CD14-positive monocyte (primary cell): ENCODE measurements at regions not wholly inside any gene's neighbourhood (a gene's known extent, or its start where the extent isn't known, plus 50 kb on each side); places are given as distances from the start of the nearest gene placed in this dataset.

ENCODE experiments used
- DNase-seq, 3 donors: peaks; one replicate each; pipeline ENCODE4 v3.0.0-alpha.2; 2011 to 2022
- H2AFZ ChIP-seq: 2 replicates; pipeline ENCODE4 v1.6.0; 2012; ENCODE audit warnings: mild to moderate bottlenecking, low read depth, low read length, inconsistent platforms; ENCODE audit not compliant: insufficient read depth, poor library complexity, severe bottlenecking
- H3K27ac ChIP-seq, 2 donors: 1 replicate in 1 of 2; 2 replicates in 1 of 2; pipeline ENCODE4 v1.5.1; 2012 to 2013; ENCODE audit warnings: low read length in 2 of 2, control low read depth in 1 of 2, inconsistent platforms in 1 of 2, low read depth in 1 of 2, mild to moderate bottlenecking in 1 of 2
- H3K27me3 ChIP-seq, 2 donors: one replicate each; pipeline versions ENCODE4 v1.6.0 to v1.6.1; 2011 to 2013; ENCODE audit warnings: low read length in 2 of 2; ENCODE audit not compliant: control insufficient read depth in 2 of 2, insufficient read depth in 2 of 2
- H3K36me3 ChIP-seq, 2 donors: replicated peaks in 1 of 2; 1 replicate in 1 of 2; 2 replicates in 1 of 2; pipeline versions ENCODE4 v1.5.1 to v1.6.1; 2012 to 2013; ENCODE audit warnings: low read length in 2 of 2, control low read depth in 1 of 2, inconsistent platforms in 1 of 2, mild to moderate bottlenecking in 1 of 2; ENCODE audit not compliant: insufficient read depth in 2 of 2, control insufficient read depth in 1 of 2
- H3K4me1 ChIP-seq, 2 donors: 1 replicate in 1 of 2; 2 replicates in 1 of 2; pipeline versions ENCODE4 v1.5.1 to v1.6.1; 2012 to 2013; ENCODE audit warnings: low read length in 2 of 2, control low read depth in 1 of 2, inconsistent platforms in 1 of 2, mild to moderate bottlenecking in 1 of 2, moderate library complexity in 1 of 2; ENCODE audit not compliant: insufficient read depth in 2 of 2, control insufficient read depth in 1 of 2
- H3K4me2 ChIP-seq: replicated peaks from 2 replicates; pipeline ENCODE3; 2012; ENCODE audit warnings: low read length, moderate library complexity, mild to moderate bottlenecking; ENCODE audit not compliant: poor library complexity, severe bottlenecking; ENCODE audit errors: extremely low read depth
- H3K4me3 ChIP-seq, 3 experiments: fragments of 200-600 bp in 1 of 3; sonication (generic) in 1 of 3; replicated peaks in 1 of 3; 1 replicate in 2 of 3; 2 replicates in 1 of 3; pipeline ENCODE4 v1.5.1; 2011 to 2013; ENCODE audit warnings: low read length in 3 of 3, mild to moderate bottlenecking in 3 of 3, control low read depth in 2 of 3, low read depth in 2 of 3, inconsistent platforms in 1 of 3, moderate library complexity in 1 of 3
- H3K79me2 ChIP-seq: 2 replicates; pipeline ENCODE4 v1.6.0; 2012; ENCODE audit warnings: mild to moderate bottlenecking, control low read depth, inconsistent platforms, low read length, moderate library complexity; ENCODE audit not compliant: insufficient read depth
- H3K9ac ChIP-seq: 2 replicates; pipeline ENCODE4 v1.6.0; 2017; ENCODE audit warnings: low read length, mild to moderate bottlenecking; ENCODE audit not compliant: insufficient read depth, poor library complexity, severe bottlenecking
- H3K9me3 ChIP-seq, 2 donors: replicated peaks in 1 of 2; 1 replicate in 1 of 2; 2 replicates in 1 of 2; pipeline versions ENCODE4 v1.5.1 to v1.6.1; 2012 to 2013; ENCODE audit warnings: low read length in 2 of 2, control low read depth in 1 of 2; ENCODE audit not compliant: control insufficient read depth in 1 of 2, insufficient read depth in 1 of 2
- H4K20me1 ChIP-seq: 2 replicates; pipeline ENCODE4 v1.6.0; 2012; ENCODE audit warnings: mild to moderate bottlenecking, low read length, control low read depth, moderate library complexity; ENCODE audit not compliant: insufficient read depth
- H3K27ac Mint-ChIP-seq, 7 donors: one replicate each; pipeline ENCODE4 v1.8.0; 2020; ENCODE audit warnings: mild to moderate bottlenecking in 7 of 7, mixed read lengths in 7 of 7, moderate library complexity in 6 of 7, inconsistent platforms in 2 of 7
- H3K27me3 Mint-ChIP-seq, 3 donors: one replicate each; pipeline ENCODE4 v1.8.0; 2021 to 2022; ENCODE audit warnings: low read depth in 3 of 3, mild to moderate bottlenecking in 3 of 3, mixed read lengths in 3 of 3, moderate library complexity in 3 of 3, inconsistent platforms in 1 of 3
- H3K36me3 Mint-ChIP-seq, 2 donors: one replicate each; pipeline ENCODE4 v1.8.0; 2020; ENCODE audit warnings: mixed read lengths in 2 of 2, inconsistent platforms in 1 of 2, mild to moderate bottlenecking in 1 of 2
- H3K4me1 Mint-ChIP-seq: one replicate; pipeline ENCODE4 v1.8.0; 2020; ENCODE audit warnings: mild to moderate bottlenecking, mixed read lengths
- H3K4me3 Mint-ChIP-seq, 2 donors: one replicate each; pipeline ENCODE4 v1.8.0; 2020; ENCODE audit warnings: mild to moderate bottlenecking in 2 of 2, mixed read lengths in 2 of 2, moderate library complexity in 1 of 2
- H3K9me3 Mint-ChIP-seq, 7 donors: one replicate each; pipeline ENCODE4 v1.8.0; 2020 to 2022; ENCODE audit warnings: mixed read lengths in 7 of 7, mild to moderate bottlenecking in 6 of 7, moderate library complexity in 6 of 7, inconsistent platforms in 2 of 7
- CTCF ChIP-seq: fragments of 200-600 bp; IDR thresholded peaks from one replicate; pipeline ENCODE4 v1.8.0; 2022; ENCODE audit warnings: antibody characterized with exemption, mild to moderate bottlenecking
- WGBS: methylation state at CpG from one replicate; pipeline ENCODE4 v1.1.5; 2013; ENCODE audit warnings: missing lambda C conversion rate; ENCODE audit not compliant: insufficient coverage; 5-methylcytosine and 5-hydroxymethylcytosine counted together
- intact Hi-C, 2 donors: fragments of 100-400 bp; cut with micrococcal nuclease; formaldehyde crosslinking; loops; one replicate each; pipeline versions ENCODE4 v1.15.0 to v1.15.1; 2023

GRCh38 chr3:80023010-80023409, 255.2 kb upstream of the ROBO1 start:
- Mint-ChIP-seq H3K9me3 (peaks cover 0 to 5% (median 0%) of the 10 kb centered on the region in 7 donors), H3K4me3 (no peak overlapping the region), H3K27me3 (no peaks in the 10 kb centered on the region), H3K4me1 (no peaks in the 10 kb centered on the region), H3K36me3 (no peaks in the 10 kb centered on the region), H3K27ac (no peak overlapping the region)
- Histone ChIP-seq H3K4me1 (no peaks in the 10 kb centered on the region), H3K79me2 (no peaks in the 10 kb centered on the region), H3K4me3 (no peak overlapping the region), H3K36me3 (no peaks in the 10 kb centered on the region), H3K9ac (no peak overlapping the region), H4K20me1 (no peaks in the 10 kb centered on the region), H3K9me3 (no peaks in the 10 kb centered on the region), H3K27ac (no peak overlapping the region), H3K4me2 (no peak overlapping the region), H3K27me3 (no peaks in the 10 kb centered on the region), H2AFZ (no peak overlapping the region)
- TF ChIP-seq CTCF: no peak
- no CpG with 5 or more reads among the region's 2 CpGs for WGBS
- intact Hi-C loops: no loop called here
- no peak for DNase-seq

- no peaks in the 10 kb centered on the region for H3K79me2 ChIP-seq
- Mint-ChIP-seq H3K27me3 (no peaks in the 10 kb centered on the region), H3K4me1 (no peaks in the 10 kb centered on the region), H3K9me3 (peaks cover 0 to 5% (median 0%) of the 10 kb centered on the region in 7 donors), H3K4me3 (no peak overlapping the region), H3K27ac (no peak overlapping the region), H3K36me3 (no peaks in the 10 kb centered on the region)
- DNase-seq: no peak
- no peaks in the 10 kb centered on the region for H3K27me3 ChIP-seq
- no peaks in the 10 kb centered on the region for H3K9me3 ChIP-seq
- no peaks in the 10 kb centered on the region for H4K20me1 ChIP-seq
- no peaks in the 10 kb centered on the region for H3K4me1 ChIP-seq
- H3K36me3 ChIP-seq: no peaks in the 10 kb centered on the region
- no peak overlapping the region for H3K4me2 ChIP-seq
- no peak overlapping the region for H3K4me3 ChIP-seq
- no peak overlapping the region for H3K9ac ChIP-seq
- intact Hi-C loops: no loop called here
- H2AFZ ChIP-seq: no peak overlapping the region
- TF ChIP-seq CTCF: no peak
- H3K27ac ChIP-seq: no peak overlapping the region
Observed at GRCh38 chr3:80018375-80018774, 250.6 kb upstream of the ROBO1 start.
